Muscle of leg (tissue), 3 donors: ENCODE measurements at regions not wholly inside any gene's neighbourhood (a gene's known extent, or its start where the extent isn't known, plus 50 kb on each side); places are given as distances from the start of the nearest gene placed in this dataset.
A peak's percentile ranks its signal among the peaks of the same experiment; 100 is the strongest.
"Not testable (repeated sequence)": the region's sequence is repeated elsewhere in the genome, so short reads cannot be mapped to it uniquely, and the experiment has no call there.

ENCODE experiments used
- DNase-seq: peaks from one replicate; pipeline ENCODE4 v3.0.0; 2013
- H3K27ac ChIP-seq: one replicate; pipeline ENCODE4 v1.5.1; 2013; ENCODE audit warnings: mild to moderate bottlenecking, low read length, control low read depth
- H3K27me3 ChIP-seq: one replicate; pipeline ENCODE4 v1.6.1; 2013; ENCODE audit warnings: low read length; ENCODE audit not compliant: control insufficient read depth, insufficient read depth
- H3K36me3 ChIP-seq: one replicate; pipeline ENCODE4 v1.6.1; 2013; ENCODE audit warnings: low read length; ENCODE audit not compliant: control insufficient read depth, insufficient read depth
- H3K4me1 ChIP-seq: one replicate; pipeline ENCODE4 v1.6.1; 2013; ENCODE audit warnings: low read length; ENCODE audit not compliant: control insufficient read depth, insufficient read depth
- H3K4me3 ChIP-seq: one replicate; pipeline ENCODE4 v1.5.1; 2013; ENCODE audit warnings: low read length, control low read depth
- H3K9me3 ChIP-seq: replicated peaks from 2 replicates; pipeline ENCODE4 v1.6.1; 2013; ENCODE audit warnings: low read depth, low read length; ENCODE audit not compliant: control insufficient read depth
- WGBS: methylation state at CpG from one replicate; pipeline ENCODE4 v1.1.5; 2013; ENCODE audit warnings: missing lambda C conversion rate; ENCODE audit not compliant: insufficient coverage; 5-methylcytosine and 5-hydroxymethylcytosine counted together

DNA sequence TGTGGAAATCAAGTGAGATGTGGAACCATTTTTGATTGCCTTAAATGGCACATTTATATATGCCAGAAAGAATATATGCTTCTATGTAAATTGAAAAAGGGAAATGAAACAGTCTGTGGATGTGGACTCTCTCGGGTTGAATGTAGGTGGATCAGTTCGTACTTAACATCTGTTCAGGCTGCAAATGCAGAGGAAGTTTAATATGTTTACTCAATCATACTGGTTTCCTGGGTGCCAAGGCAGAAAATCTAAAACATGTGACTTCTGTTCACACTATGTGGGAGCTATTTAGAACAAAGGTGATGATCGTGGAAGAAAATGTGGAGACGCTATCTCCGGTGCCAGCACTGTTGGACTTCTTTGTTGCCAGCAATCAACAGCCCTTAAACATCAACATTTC, 1809.9 kb downstream of the ARAP2 start:
- H3K4me1 ChIP-seq, H3K4me3 ChIP-seq, H3K27ac ChIP-seq, H3K36me3 ChIP-seq, H3K27me3 ChIP-seq, H3K9me3 ChIP-seq: not testable (repeated sequence)
- DNase-seq: peak; percentile 40
- WGBS: no CpG with 5 or more reads among the region's 5 CpGs

DNA sequence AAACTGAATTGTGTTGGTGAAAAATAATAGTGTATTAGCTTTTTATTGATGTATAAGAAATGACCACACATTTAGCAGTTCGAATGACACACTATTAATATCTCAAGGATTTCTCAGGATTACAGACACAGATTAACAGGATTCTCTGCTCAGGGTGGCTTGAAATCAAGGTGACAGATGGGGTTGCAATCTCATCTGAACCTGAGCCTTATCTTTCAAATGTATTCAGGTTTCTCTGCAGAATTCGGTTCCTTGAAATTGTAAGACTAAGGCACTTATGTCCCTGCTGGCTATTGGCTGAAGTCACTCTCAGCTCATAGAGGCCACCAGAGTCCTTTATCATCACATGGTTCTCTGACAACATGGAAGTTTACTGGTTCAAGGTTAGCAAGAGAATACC, 1780.1 kb downstream of the ARAP2 start:
- DNase-seq: no peak

DNA sequence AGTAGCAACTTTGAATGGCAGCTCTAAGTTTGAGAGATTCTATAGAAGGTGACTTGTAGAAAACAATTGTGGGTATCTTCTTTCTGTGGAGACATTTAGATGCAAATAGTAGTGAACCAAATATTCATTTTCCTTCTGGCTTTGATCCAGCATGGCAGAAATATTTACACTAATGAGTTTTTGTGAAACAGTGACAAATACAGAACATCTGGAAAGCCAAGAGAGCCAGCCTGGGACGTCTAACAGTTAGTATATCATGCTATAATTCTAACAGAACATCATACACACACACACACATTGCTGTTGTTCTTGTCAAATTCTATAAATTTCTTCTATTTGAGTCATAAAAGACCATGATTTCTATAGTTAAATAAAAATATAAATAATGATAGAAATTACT, 1777.9 kb downstream of the ARAP2 start:
- no CpG with 5 or more reads among the region's 1 CpG for WGBS
- H3K9me3 ChIP-seq: no peaks in the 10 kb centered on the region
- no peaks in the 10 kb centered on the region for H3K27me3 ChIP-seq
- DNase-seq: no peak
- no peak overlapping the region for H3K4me3 ChIP-seq
- H3K4me1 ChIP-seq: no peaks in the 10 kb centered on the region
- H3K27ac ChIP-seq: no peak overlapping the region
- no peaks in the 10 kb centered on the region for H3K36me3 ChIP-seq

More for the DNA sequence above, 1780.1 kb downstream of the ARAP2 start:
- no peaks in the 10 kb centered on the region for H3K9me3 ChIP-seq
- no peaks in the 10 kb centered on the region for H3K4me1 ChIP-seq
- no peak overlapping the region for H3K4me3 ChIP-seq
- no CpG with 5 or more reads among the region's 2 CpGs for WGBS
- no peaks in the 10 kb centered on the region for H3K36me3 ChIP-seq
- no peak overlapping the region for H3K27ac ChIP-seq
- H3K27me3 ChIP-seq: no peaks in the 10 kb centered on the region

DNA sequence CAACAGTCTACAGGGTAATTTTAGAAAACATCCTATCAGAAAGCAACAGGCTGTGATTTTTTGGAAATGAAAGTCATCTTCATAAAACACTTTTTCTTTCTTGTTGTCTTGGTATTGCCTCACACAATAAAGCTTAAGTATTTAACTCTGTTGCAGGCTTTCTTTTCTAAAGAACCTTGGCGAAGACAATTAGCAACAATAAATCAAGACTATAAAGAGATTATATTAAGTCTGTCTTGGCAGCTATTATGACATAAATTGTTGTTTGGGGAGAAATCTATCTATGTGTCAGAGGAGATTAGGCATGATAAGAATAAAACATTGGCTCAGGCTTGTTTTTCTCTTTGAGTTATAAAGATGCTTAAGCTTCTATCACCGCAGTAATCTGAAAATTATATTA, 1774.8 kb downstream of the ARAP2 start:
- DNase-seq: peak; percentile 31
- H3K27ac ChIP-seq: no peak overlapping the region
- H3K36me3 ChIP-seq: no peaks in the 10 kb centered on the region
- no peak overlapping the region for H3K4me3 ChIP-seq
- no peaks in the 10 kb centered on the region for H3K27me3 ChIP-seq
- no peaks in the 10 kb centered on the region for H3K4me1 ChIP-seq
- H3K9me3 ChIP-seq: no peaks in the 10 kb centered on the region
- no CpG with 5 or more reads among the region's 2 CpGs for WGBS

DNA sequence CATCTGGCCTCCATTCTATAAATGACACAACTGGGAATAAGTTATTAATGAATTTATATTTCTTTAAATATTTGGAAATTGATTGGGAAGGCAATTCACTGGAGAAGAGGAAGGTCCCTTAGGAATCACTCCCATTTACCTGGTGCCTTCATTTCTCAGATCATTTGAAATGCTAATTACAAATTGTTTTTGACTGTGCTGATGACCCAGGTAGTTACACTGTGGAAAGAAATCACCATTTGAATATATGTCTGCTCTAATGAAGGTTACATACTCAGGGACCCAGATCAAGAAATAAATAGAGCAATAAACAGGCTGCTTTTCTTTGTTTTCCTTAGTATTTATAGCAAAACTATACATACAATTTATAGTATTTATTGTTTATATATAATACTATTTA, 1759.1 kb downstream of the ARAP2 start:
- DNase-seq: no peak
- no peak overlapping the region for H3K4me3 ChIP-seq

DNA sequence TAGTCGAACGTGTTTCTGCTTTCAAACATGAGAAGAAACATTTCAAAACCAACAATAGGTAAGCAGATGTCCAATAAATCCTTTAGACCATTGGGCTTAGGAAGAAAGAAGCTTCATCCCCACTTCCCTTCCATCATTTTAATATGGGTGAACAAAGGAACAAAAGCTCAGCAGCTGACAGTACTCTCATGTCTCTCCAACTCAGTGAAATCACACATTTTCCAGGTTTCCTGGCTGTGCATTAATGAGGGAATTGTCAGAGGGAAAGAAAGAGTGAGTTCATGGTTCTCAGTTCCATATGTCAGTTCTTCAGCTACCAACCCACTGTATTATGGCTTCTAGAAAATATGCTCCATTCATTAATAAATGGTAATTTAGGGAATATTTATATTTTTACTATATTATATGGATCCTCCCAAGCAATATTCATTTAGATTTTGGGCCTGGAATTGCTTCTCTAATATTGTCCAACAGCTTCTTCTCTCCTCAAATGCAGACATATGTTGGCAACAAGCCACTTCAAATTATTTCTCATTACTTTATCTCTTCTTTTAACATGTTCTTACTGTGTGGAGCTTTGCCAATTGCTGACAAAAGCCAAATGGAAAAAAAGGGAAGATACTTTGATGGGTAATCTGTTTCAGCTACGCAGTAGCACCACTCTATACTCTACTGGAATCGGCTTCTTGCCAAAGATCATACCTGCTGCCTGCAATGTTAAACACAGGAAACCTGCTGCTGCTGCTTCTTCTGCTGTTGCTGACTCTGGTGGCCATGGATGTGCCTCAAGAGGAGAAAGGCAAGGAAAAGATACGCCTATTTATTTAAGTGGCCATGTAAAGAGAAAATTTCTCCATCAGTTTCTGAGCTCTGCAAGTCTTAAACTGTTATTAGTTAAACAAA, 1757.6 kb downstream of the ARAP2 start:
- Histone ChIP-seq H3K9me3 (no peaks in the 10 kb centered on the region), H3K36me3 (no peaks in the 10 kb centered on the region), H3K4me3 (no peak overlapping the region), H3K4me1 (no peaks in the 10 kb centered on the region), H3K27ac (no peak overlapping the region), H3K27me3 (no peaks in the 10 kb centered on the region)
- no CpG with 5 or more reads among the region's 5 CpGs for WGBS
- DNase-seq: peak; percentile 7

More for the DNA sequence above, 1759.1 kb downstream of the ARAP2 start:
- H3K4me1 ChIP-seq: no peaks in the 10 kb centered on the region
- no peaks in the 10 kb centered on the region for H3K9me3 ChIP-seq
- H3K27ac ChIP-seq: no peak overlapping the region
- H3K36me3 ChIP-seq: no peaks in the 10 kb centered on the region
- H3K27me3 ChIP-seq: no peaks in the 10 kb centered on the region

DNA sequence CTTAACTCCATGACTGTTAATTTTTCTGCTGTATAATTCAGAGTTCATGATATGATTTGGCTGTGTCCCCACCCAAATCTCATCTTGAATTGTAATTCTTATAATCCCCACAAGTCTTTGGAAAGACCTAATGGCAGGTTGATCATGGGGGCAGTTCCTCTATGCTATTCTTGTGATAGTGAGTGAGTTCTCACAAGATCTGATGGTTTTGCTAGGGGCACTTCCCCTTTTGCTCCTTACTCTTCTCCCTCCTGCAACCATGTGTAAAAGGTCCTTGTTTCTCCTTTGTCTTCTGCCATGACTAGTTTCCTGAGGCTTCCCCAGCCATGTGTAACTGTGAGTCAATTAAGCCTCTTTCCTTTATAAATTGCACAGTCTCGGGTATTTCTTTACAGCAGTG, 1751.9 kb downstream of the ARAP2 start:
- Histone ChIP-seq H3K27ac (no peak overlapping the region), H3K9me3 (no peaks in the 10 kb centered on the region), H3K27me3 (no peaks in the 10 kb centered on the region), H3K36me3 (no peaks in the 10 kb centered on the region), H3K4me3 (no peak overlapping the region), H3K4me1 (no peaks in the 10 kb centered on the region)
- WGBS: no CpG with 5 or more reads among the region's 1 CpG
- DNase-seq: no peak

DNA sequence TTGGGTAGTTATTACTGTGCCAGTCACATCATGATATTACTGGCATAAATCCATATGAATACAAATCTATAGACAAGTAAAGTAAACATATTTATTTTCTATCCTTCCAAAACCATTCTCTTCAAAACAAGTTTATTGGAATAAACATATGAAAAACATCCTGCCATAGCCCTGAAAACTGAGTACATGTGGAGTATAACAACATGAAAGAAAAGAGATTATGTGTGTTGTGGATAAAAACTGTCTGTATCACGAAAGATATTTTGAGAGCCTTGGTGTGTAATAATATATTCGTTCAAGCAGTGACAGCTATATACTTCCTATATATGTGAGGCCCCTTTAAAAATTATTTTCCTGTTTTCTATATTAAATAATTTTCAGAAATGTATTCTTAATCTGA, 1742.2 kb downstream of the ARAP2 start:
- Histone ChIP-seq H3K4me3 (no peak overlapping the region), H3K27ac (no peak overlapping the region), H3K27me3 (no peaks in the 10 kb centered on the region), H3K4me1 (no peaks in the 10 kb centered on the region), H3K9me3 (no peaks in the 10 kb centered on the region), H3K36me3 (no peaks in the 10 kb centered on the region)
- no peak for DNase-seq
- WGBS: no CpG with 5 or more reads among the region's 2 CpGs

DNA sequence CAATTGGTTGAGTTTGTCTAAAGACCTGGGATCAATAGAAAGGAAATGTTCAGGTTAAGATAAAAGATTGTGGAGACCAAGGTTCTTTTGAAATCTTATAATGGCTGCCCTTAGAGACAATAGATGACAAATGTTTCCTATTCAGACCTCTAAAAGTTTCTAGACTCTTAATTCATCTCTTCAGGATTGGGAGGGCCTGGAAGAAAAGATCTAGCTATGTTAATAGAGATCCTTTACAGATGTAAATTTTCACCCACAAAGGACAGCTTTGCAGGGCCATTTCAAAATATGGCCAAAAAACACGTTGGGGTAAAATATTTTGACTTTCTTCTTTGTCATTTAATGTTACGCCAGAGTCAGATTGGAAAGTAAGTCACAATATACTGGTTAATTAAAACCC, 1739.6 kb downstream of the ARAP2 start:
- H3K27ac ChIP-seq, H3K27me3 ChIP-seq, H3K4me1 ChIP-seq, H3K9me3 ChIP-seq, H3K4me3 ChIP-seq, H3K36me3 ChIP-seq, DNase-seq: not testable (repeated sequence)
- no CpG with 5 or more reads among the region's 2 CpGs for WGBS

DNA sequence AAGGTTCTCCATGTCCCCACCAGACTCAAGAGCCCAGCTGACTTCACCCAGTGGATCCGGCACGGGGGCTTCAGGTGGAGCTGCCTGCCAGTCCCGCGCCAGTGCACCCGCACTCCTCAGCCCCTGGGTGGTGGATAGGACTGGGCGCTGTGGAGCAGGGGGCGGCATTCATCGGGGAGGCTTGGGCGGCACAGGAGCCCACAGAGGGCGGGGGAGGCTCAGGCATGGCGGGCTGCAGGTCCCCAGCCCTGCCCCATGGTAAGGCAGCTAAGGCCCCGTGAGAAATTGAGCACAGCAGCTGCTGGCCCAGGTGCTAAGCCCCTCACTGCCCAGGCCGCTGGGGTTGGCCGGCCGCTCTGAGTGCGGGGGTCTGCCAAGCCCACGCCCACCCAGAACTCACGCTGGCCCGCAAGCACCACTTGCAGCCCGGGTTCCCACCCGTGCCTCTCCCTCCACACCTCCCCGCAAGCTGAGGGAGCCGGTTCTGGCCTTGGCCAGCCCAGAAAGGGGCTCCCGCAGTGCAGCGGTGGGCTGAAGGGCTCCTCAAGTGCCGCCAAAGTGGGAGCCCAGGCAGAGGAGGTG, 1737.7 kb downstream of the ARAP2 start:
- H3K27ac ChIP-seq, H3K4me1 ChIP-seq, H3K27me3 ChIP-seq, H3K36me3 ChIP-seq, H3K4me3 ChIP-seq, DNase-seq, H3K9me3 ChIP-seq: not testable (repeated sequence)
- 95% methylated on average over 20 of the region's 26 CpGs for WGBS
